Upper lobe of right lung (tissue), 1 donor: ENCODE measurements at regions not wholly inside any gene's neighbourhood (a gene's known extent, or its start where the extent isn't known, plus 50 kb on each side); places are given as distances from the start of the nearest gene placed in this dataset.
"Not testable (repeated sequence)": the region's sequence is repeated elsewhere in the genome, so short reads cannot be mapped to it uniquely, and the experiment has no call there.

Experiments
- ATAC-seq: fragments of 200-7000 bp; cut with Tn5 transposase; one replicate; pipeline ENCODE4 v1.9.1; 2020; ENCODE audit warnings: mild to moderate bottlenecking, moderate library complexity
- DNase-seq: peaks from one replicate; pipeline ENCODE4 v3.0.0-alpha.2; 2020
- H3K27ac ChIP-seq: fragments of 200-600 bp; one replicate; pipeline ENCODE4 v1.8.0; 2022
- H3K27me3 ChIP-seq: fragments of 200-600 bp; one replicate; pipeline ENCODE4 v1.8.0; 2022; ENCODE audit warnings: mild to moderate bottlenecking
- H3K36me3 ChIP-seq: fragments of 200-600 bp; one replicate; pipeline ENCODE4 v1.8.0; 2022
- H3K4me1 ChIP-seq: fragments of 200-600 bp; one replicate; pipeline ENCODE4 v1.8.0; 2022
- H3K4me3 ChIP-seq: fragments of 200-600 bp; one replicate; pipeline ENCODE4 v1.8.0; 2022; ENCODE audit warnings: mild to moderate bottlenecking
- H3K9me3 ChIP-seq: fragments of 200-600 bp; one replicate; pipeline ENCODE4 v1.8.0; 2022
- CTCF ChIP-seq: fragments of 200-600 bp; IDR thresholded peaks from one replicate; pipeline ENCODE4 v1.8.0; 2022; ENCODE audit warnings: antibody characterized with exemption
- intact Hi-C: fragments of 100-400 bp; cut with DNase I; formaldehyde crosslinking; loops from one replicate; pipeline ENCODE4 v1.11.0; 2022
- donor health status: DM: no; HTN: yes; CAD: no; lungs with severe emphysema.

GRCh38 chr7:84855758-84856157, 331.1 kb downstream of the SEMA3D start:
- TF ChIP-seq CTCF = no peak
- Histone ChIP-seq H3K27me3 (no peaks in the 10 kb centered on the region), H3K4me3 (no peak overlapping the region), H3K27ac (no peak overlapping the region), H3K4me1 (no peaks in the 10 kb centered on the region), H3K9me3 (no peaks in the 10 kb centered on the region), H3K36me3 (no peaks in the 10 kb centered on the region)
- DNase-seq = no peak
- ATAC-seq = no peak
- intact Hi-C loops = no loop called here

GRCh38 chr7:84848974-84849372, 337.9 kb downstream of the SEMA3D start:
- H3K4me3 ChIP-seq, DNase-seq, H3K27me3 ChIP-seq, H3K27ac ChIP-seq, H3K36me3 ChIP-seq, H3K9me3 ChIP-seq, intact Hi-C loops, H3K4me1 ChIP-seq, ATAC-seq: not testable (repeated sequence)

- no peaks in the 10 kb centered on the region for H3K9me3 ChIP-seq
- no peak for DNase-seq
- no peak for TF ChIP-seq CTCF
- no peaks in the 10 kb centered on the region for H3K27me3 ChIP-seq
- no peak overlapping the region for H3K4me3 ChIP-seq
- intact Hi-C loops = no loop called here
- no peaks in the 10 kb centered on the region for H3K36me3 ChIP-seq
- ATAC-seq = no peak
- H3K27ac ChIP-seq = no peak overlapping the region
- H3K4me1 ChIP-seq = no peaks in the 10 kb centered on the region
Measured at GRCh38 chr7:84848219-84848973, 338.5 kb downstream of the SEMA3D start.

GRCh38 chr7:84847790-84848189, 339.1 kb downstream of the SEMA3D start:
- TF ChIP-seq CTCF = no peak
- no peak for DNase-seq
- no peaks in the 10 kb centered on the region for H3K4me1 ChIP-seq
- ATAC-seq = no peak
- H3K36me3 ChIP-seq = no peaks in the 10 kb centered on the region
- intact Hi-C loops = no loop called here
- H3K27ac ChIP-seq = no peak overlapping the region
- no peaks in the 10 kb centered on the region for H3K27me3 ChIP-seq
- H3K4me3 ChIP-seq = no peak overlapping the region
- no peaks in the 10 kb centered on the region for H3K9me3 ChIP-seq

- H3K36me3 ChIP-seq = no peaks in the 10 kb centered on the region
- H3K27ac ChIP-seq = no peak overlapping the region
- no peak overlapping the region for H3K4me3 ChIP-seq
- no peaks in the 10 kb centered on the region for H3K4me1 ChIP-seq
- TF ChIP-seq CTCF = no peak
- H3K9me3 ChIP-seq = no peaks in the 10 kb centered on the region
- no peak for ATAC-seq
- no peak for DNase-seq
- no peaks in the 10 kb centered on the region for H3K27me3 ChIP-seq
- intact Hi-C loops = no loop called here
Measured at GRCh38 chr7:84847038-84847437, 339.8 kb downstream of the SEMA3D start.

- Histone ChIP-seq H3K27ac (no peak overlapping the region), H3K4me3 (no peak overlapping the region), H3K9me3 (no peaks in the 10 kb centered on the region), H3K36me3 (no peaks in the 10 kb centered on the region), H3K27me3 (no peaks in the 10 kb centered on the region), H3K4me1 (no peaks in the 10 kb centered on the region)
- DNase-seq = no peak
- no peak for ATAC-seq
- no peak for TF ChIP-seq CTCF
- intact Hi-C loops = no loop called here
Measured at GRCh38 chr7:84845971-84846370, 340.9 kb downstream of the SEMA3D start.
